DMS114 treated with DMSO at 0.1 percent for 48 hours (cell line): ENCODE measurements at regions not wholly inside any gene's neighbourhood (a gene's known extent, or its start where the extent isn't known, plus 50 kb on each side); places are given as distances from the start of the nearest gene placed in this dataset.
"Not testable (repeated sequence)": the region's sequence is repeated elsewhere in the genome, so short reads cannot be mapped to it uniquely, and the experiment has no call there.

Source experiments
- DNase-seq: peaks from one replicate; lab custom pipeline; 2025; ENCODE audit not compliant: unreplicated experiment; lab: John Stamatoyannopoulos, UW

DNA sequence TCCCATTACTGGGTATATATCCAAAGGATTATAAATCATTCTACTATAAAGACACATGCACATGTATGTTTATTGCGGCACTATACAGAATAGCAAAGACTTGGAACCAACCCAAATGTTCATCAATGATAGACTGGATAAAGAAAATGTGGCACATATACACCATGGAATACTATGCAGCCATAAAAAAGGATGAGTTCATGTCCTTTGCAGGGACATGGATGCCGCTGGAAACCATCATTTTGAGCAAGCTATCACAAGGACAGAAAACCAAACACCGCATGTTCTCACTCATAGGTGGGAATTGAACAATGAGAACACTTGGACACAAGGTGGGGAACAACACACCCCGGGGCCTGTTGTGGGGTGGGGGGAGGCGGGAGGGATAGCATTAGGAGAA lies 57.0 kb upstream of the NEUROD1 start:
- not testable (repeated sequence) for DNase-seq

DNA sequence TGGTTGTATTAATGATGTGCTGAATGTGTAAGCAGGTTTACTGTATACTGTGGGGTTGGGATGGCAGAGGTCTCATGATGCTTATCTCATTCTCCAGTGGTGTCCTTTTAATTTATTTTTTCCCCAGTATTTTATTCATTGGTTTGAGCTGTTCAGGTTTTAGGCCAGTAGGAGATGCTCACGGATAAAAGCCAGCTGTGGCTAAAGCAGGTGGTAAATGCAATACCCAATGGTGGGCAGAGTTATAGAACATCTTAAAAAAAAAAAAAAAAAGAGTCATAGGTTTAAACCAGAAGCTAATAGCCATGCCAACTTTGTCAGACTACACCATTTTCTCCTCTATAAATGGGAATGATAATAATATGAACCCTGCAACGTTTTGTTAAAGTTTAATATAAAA lies 57.8 kb upstream of the NEUROD1 start:
- no peak for DNase-seq

DNA sequence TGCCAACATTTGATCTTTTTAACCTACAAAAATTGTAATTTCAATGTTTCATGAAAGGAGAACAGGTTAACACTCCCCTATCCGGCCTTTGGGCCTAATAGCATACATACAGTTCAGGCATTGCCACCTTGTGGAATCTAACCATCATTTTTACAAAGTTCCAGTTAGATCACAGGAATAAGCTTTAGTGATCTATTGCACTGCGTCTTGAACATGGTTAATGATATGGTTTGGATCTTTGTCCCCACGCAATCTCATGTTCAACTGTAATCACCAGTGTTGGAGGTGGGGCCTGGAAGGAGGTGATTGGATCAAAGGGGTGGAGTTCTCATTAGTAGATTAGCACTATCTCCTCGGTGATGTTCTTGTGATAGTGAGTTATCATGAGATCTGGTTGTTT lies 58.2 kb upstream of the NEUROD1 start:
- no peak for DNase-seq

DNA sequence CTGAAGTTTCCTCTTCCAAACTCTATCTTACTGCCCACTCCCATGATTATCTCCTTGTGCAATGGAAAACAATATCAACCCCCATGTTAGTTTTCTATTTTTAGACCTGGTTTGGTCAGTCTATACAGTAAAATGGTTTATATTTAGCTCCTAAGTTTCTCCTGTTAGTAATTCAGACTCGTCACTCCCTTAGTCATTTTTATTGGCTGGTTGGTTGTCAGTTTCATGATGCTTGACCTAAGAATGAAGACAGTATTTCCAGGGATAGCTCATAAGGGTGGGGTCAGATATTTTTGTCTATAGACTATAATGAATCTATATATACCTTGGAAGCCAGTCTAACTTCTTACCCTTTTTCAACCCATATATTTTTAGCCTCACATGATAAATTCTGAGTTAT lies 61.4 kb upstream of the NEUROD1 start:
- DNase-seq: no peak

DNA sequence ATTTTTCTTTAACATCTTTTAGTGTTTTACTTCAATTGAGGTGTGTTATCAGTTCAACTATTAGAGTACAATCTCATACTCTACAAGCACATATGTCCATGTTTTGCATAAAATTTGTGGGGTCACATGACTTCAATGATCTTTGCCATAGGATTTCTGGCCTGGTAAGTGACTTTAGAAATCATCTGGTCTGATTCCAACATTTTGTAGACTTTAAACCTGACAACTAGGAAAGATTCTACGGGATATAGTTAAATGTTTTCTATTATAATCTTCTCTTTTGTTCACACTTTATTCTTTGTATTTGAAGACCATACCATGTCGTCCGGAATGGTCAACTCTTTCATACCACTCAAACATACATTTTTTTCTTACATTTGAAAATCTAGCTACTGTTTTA lies 62.0 kb upstream of the NEUROD1 start:
- no peak for DNase-seq

DNA sequence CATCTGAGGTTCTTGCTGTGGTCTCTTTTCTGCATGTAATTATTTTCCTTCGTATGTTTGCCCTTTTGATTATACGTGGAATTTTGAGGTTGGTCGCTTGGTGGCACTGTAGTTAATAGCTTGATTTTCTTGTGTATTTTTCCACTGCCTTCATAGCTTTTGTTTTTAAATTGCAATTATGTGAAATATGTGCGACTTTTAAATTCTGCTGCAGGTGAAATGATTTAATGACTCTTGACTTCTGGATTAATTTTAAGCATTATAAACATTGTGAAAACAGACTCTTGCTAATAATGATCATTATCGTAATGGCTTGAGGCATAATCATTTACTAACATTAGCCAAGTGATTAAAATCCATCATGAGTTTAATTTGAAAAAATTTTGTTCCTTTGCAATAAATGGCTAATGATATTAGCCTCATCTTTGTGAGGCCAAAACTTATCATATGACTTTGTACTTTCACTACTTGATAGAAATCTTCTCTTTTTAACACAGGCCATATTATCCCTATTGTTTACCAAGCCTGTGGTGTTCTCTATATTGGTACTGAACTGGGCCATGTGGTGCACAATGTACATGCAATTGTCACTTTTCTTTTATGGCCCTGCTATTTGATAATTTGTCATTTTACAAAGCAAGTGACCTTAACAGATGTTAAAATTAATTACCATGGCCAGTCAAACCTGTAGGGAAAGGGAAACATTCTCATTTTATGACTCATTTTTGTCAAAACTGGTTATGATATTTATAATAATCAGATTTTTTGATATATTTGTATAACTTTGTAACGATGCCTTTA lies 62.8 kb upstream of the NEUROD1 start:
- DNase-seq: peak; percentile 12

DNA sequence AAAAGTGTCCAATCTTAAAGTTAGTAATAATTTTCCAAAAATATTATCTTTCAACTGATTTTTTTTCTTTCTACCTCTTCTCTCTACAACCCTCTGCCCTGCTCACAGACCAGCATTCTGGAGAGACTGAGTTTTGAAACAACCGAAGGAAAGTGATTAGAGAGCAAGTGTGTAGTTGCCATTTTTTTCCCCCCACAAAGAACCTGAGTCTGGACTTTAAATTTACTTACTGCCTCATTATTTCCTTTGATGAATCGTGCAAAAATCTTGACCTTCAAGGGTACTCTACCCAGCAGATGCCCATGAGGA lies 63.4 kb upstream of the NEUROD1 start:
- no peak for DNase-seq

DNA sequence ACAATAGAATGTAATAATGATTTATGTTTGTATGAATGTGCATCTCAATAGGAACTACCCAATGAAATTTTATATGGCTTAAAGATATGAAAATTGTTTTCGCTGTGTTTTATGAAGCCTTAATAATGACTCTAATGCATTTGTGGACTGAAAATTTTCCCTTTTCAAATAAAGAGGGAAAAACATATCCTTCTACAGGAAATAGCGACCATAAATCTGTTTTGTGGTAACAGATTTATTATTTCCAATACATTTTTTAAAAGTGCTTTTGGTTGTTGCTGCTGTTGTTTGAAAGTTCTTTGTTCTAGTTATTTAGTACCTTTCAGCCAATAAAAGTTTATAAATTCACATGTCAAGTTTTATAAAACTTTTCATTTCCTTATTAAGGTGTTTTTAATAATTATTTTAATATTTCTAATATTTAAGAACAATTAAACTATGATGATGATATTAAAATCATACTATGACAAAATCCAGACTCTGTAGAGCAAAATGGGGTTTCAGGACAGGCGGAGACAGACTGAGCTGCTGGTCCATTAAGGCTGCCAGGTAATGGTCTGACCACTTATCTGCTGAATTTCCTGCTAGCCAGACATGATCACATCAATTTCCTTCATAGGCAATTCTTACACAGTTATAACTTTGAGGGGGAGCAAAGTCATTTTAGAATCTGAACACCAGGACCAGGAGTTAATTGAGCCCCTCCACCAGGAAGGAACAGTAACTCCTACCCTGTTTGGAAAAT lies 65.7 kb upstream of the NEUROD1 start:
- no peak for DNase-seq

DNA sequence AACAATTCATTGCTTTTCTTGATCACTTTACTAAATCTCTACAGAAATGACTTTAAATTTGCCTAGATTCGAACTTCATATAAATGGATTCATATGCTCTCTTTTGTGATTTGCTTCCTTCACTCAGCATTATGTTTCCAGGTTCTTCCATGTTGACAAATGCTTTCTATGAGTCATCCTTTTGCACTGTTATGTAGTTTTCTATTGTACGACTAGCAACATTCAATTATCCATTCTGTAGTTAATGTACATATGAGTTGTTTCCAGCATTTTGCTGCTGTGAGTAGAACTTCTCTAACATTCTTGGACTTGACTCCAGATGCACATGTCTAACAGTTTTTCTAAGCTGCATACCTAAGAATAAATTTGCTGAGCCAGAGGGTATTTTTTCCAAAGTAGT lies 66.5 kb upstream of the NEUROD1 start:
- DNase-seq: no peak

DNA sequence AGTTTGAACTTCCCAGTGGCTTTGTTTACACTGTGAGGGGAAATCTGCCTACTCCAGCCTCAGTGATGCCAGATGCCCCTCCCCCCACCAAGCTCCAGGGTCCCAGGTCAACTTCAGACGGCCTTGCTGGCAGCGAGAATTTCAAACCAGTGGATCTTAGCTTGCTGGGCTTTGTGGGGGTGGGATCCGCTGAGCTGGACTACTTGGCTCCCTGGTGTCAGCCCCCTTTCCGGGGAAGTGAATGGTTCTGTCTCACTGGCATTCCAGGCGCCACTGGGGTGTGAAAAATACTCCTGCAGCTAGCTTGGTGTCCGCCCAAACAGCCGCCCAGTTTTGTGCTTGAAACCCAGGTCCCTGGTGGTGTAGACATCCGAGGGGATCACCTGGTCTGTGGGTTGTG lies 70.0 kb upstream of the NEUROD1 start:
- DNase-seq: no peak

DNA sequence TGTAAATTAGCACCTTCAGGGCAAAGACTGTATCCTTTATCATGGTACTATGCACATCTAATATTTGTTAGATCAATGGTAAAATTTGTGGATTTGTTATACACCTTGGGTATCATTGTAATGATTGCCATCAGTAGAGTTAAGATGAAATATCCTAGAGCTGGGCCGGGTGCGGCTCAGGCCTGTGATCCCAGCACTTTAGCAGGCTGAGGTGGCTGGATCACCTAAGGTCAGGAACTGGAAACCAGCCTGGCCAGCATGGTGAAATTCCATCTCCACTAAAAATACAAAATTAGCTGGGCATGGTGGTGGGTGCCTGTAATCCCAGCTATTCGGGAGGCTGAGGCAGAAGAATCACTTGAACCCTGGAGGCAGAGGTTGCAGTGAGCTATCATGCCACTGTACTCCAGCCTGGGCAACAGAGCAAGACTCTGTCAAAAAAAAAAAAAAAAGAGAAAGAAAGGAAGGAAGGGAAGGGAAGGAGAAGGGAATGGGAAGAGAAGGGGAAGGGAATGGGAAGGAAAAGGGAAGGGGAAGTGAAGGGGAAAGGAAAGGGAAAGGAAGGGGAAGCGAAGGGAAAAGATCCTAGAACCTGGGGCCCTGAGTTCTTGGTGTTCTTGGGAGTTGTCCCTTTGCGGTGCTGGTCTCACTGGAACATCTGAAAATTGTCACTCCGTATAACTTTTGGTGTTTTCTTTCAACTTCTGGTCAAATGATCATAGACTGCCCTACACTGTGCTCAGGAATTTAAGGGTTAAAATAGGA lies 71.1 kb upstream of the NEUROD1 start:
- DNase-seq: no peak

DNA sequence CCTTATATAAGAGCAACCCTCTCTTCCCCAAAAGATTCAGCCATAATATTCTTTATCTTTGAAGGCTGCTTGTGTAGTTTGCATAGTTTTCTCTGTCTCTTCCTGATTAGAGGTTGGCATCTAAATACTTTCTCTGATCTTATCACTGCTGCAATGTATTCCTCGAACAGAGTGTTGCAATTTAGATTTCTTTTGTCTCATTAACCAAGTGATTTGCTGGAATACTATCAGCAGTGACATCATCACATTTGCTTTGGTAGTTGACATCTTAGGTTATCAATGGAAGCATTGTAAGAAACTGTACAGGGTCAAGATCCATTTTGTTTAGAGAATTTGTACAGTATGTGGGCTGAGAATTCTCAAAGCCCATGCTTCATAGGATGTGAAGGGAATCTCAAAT lies 72.0 kb upstream of the NEUROD1 start:
- DNase-seq: no peak

DNA sequence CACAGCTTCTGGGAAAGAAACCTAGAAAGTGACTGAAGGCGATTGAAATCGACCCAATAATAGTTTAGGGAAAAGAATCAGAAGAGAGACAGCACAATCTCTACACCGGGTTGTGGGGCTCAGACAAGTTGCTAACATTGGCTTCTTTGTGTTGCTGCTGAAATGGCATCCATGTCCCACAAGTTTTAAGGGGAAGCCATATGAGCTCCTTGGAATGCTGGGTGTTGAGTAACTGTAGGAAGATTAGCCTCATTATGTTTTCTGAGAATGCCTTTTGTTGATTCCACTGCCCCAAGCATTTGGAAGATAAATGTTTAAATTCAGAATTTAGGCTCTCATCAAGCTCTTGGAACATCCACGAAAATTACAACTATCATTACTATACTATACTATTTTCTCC lies 73.4 kb upstream of the NEUROD1 start:
- no peak for DNase-seq

DNA sequence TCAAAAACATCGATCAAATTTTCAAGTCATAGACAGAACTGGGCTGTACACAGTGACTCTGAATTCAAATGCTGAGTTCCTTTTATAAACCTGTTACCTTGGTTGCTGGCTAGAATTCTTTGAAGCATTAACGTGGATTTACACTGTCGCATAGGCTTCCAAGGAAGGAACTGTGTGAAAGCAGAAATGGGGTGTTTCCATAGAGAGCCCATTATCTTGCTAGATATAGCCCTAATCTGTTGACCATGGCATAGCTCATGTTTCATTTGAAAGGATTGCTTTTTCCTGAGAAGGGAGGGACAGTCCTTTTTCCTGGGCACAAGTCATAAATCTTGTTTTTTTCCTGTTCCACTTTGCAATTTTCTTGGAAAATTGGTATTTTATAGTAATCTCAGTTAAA lies 73.8 kb upstream of the NEUROD1 start:
- DNase-seq: no peak

DNA sequence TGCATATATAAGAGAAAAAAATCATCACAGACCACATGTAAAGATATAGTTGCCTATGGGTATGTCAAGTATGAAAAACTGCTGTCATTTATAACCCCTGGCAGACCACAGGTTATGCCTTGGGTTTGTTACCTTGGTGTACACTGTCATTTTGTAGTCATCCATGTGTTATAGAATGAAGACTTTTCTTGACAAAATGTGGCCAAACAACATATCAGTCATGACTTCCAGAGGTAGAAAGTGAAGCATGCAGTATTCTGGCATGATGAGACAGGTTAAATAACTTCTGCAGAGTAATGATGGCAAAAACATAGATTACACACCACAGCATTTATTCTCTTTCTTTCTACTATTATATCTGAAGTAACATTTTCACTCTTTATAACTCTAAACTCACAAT lies 74.9 kb upstream of the NEUROD1 start:
- no peak for DNase-seq

DNA sequence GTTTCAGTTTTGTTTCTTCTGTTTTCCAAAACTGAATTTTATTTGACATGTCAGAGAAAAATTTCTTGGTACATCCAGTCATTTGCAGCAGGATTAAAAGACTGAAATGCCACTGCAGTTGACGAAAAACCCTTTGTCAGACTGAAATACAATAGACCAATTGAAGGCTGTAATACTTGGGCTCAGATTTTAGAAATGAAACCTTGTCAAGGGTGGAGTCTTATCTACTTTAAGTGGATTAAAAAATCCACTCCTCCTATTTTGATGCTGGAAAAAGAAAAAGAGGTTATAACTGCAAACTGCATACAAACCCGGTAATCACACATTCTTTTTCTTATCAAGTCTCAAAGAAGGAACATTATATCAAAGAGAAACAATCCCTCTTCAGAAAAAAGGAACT lies 80.2 kb upstream of the NEUROD1 start:
- no peak for DNase-seq

DNA sequence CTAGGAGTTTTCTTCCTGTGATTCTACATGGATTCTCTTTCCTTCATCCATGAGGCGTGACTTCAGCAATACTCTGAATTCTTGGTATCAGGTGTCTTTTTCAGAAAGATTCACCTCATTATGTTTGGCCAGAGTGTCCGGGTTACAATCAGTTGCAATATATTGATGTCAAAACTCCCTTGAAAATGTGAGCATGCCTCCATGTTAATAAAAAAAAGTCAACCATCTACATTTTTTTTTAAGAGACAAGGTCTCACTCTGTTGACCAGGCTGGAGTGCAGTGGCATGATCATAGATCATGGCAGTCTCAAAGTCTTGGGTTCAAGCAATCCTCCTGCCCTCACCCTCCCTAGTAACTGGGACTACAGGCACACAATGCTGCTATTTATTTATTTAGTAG lies 80.9 kb upstream of the NEUROD1 start:
- DNase-seq: no peak

DNA sequence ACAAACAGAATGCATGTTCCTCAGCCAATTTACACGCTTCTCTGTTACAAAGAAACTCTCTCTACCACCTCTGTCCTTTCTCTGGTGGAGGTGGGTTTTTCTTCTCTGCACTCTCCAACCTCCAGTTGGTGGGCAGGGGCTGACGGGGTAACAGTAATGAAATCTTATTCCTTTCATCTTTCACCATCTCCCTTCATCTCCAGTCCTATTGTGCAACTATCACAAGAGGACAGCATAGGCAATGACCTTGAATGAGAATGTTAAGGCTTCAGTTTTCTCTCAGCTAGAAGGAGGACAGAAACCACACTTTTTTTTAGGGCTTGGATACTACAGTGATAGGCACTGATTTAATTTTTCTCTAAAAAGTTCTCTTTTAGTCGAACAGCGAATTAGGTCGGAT lies 81.7 kb upstream of the NEUROD1 start:
- DNase-seq: no peak

DNA sequence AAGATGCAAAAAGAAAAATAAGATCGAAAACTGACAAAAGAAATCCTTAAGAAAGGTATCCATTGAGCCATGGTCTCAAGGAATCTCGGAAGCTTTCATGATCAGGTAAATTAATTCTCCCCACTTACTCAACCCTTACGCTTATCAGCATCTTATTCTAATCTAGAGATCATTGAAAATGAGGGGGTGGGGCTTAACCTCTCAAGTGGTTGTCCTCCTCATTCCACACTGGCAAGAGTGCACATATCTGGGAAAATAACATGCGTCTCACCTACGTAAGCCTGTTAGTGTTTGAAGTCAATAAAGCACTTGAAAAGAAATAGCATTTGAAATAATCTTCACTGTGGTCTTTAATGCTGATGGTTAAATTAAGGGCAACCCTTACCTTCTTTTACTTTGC lies 82.5 kb upstream of the NEUROD1 start:
- no peak for DNase-seq

DNA sequence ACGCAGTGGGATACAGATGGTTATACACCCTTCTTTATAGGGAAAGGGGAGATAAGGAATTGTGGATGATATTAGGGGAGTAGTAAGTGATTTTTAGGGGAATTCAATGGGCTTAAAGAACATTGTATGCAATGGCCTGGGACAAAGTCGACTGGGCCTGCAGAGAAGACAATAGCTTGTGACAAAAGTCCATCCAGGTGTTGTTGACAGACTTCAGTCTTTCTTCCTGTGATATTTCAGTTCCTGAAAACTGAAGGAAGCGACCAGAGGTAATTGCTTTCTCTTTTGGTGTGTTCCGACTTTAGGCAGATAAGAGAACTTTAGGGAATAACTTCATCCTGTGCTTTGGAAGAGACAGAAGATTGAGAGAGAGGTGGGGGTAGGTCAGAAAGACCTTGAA lies 83.1 kb upstream of the NEUROD1 start:
- DNase-seq: no peak

DNA sequence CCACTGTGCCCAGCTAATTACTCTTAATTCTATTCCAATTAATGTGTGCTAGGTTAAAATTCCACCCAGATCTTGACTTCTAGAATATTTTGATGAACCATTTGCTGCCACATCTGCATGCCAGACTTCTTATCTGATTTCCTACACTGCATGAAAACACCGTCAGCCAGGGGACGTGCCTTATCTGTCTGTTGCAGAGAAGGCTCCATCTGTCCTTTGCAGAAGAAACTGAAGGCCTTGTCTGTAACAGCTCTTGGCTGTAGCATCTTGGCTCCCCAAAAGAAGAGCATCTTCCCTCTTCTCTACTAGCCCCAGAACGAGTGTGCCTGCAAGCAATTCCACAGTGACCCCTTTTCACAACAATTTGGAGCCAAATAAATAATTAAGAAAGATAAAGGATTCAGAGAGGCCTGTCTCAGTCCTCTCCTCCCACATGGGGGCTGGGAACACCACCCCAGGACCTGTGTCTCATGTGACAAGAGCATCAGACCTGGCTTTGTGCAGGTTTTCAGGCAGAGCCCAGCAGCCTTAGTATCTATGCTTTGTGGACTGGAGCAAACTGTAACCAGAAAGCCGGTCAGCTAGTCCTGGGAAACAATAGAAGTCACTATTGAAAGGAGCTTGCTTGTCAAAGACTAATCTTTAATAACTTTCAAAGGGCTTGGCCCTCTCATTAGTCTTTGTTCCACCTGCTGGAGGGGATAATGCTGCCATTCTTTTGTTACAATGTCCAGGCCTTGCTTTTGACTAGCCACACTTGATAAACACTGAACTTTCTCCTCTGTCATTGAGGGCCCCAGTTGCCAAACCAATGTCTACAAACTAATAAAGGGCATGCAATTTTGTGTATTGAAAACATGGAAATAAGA lies 84.0 kb upstream of the NEUROD1 start:
- no peak for DNase-seq
